ENCODE measurements at regions not wholly inside any gene's neighbourhood (a gene's known extent, or its start where the extent isn't known, plus 50 kb on each side); places are given as distances from the start of the nearest gene placed in this dataset.
"Not testable (repeated sequence)": the region's sequence is repeated elsewhere in the genome, so short reads cannot be mapped to it uniquely, and the experiment has no call there.

- TF ChIP-seq POLR2A (IDR thresholded peaks at IDR 0.05), result not testable (repeated sequence)
- TF ChIP-seq, protein P1, sequence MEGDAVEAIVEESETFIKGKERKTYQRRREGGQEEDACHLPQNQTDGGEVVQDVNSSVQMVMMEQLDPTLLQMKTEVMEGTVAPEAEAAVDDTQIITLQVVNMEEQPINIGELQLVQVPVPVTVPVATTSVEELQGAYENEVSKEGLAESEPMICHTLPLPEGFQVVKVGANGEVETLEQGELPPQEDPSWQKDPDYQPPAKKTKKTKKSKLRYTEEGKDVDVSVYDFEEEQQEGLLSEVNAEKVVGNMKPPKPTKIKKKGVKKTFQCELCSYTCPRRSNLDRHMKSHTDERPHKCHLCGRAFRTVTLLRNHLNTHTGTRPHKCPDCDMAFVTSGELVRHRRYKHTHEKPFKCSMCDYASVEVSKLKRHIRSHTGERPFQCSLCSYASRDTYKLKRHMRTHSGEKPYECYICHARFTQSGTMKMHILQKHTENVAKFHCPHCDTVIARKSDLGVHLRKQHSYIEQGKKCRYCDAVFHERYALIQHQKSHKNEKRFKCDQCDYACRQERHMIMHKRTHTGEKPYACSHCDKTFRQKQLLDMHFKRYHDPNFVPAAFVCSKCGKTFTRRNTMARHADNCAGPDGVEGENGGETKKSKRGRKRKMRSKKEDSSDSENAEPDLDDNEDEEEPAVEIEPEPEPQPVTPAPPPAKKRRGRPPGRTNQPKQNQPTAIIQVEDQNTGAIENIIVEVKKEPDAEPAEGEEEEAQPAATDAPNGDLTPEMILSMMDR (IDR thresholded peaks at IDR 0.05), result not testable (repeated sequence)
These were observed 99.8 kb upstream of the MPP7 start for GRCh38 chr10:28402611-28403073.

Measured in body of pancreas (tissue), 4 donors.